ENCODE measurements at regions not wholly inside any gene's neighbourhood (a gene's known extent, or its start where the extent isn't known, plus 50 kb on each side); places are given as distances from the start of the nearest gene placed in this dataset.

DNA sequence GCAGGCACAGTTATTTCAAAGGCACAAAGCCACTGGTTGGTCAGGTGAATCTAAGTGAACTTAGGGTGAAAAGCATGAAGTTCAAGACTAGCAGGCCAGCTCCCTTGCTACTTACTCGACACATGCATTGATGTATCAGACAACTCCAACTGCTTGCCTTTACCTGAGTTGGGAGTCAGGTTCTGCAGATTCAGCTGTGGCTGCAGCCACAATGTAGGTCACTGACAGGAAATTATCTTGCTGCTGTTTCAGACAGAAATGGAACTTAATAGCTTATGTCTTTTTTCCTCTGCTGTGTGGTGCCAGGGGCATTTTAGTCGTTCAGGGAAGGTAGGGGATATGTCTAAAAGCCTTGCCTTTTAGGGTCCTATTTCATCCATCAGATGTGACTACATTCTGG, 125.6 kb upstream of the RPH3A start:
- H3K4me2 ChIP-seq (ENCODE audit: low read length): no peak overlapping the region
- H3K27me3 ChIP-seq (ENCODE audit: insufficient read depth, low read length): peaks cover 56% of the 10 kb centered on the region
- H3K27ac ChIP-seq (ENCODE audit: low read depth, low read length): no peak overlapping the region
- no peaks in the 10 kb centered on the region for H3K9me3 ChIP-seq (ENCODE audit: control insufficient read depth in 1 of 2, insufficient read depth in 1 of 2, low read depth in 1 of 2, low read length in 2 of 2)
- no peak overlapping the region for H2AFZ ChIP-seq (ENCODE audit: low read depth, low read length, poor library complexity, severe bottlenecking)
- intact Hi-C loops (cut with micrococcal nuclease): no loop called here
- no peak for ATAC-seq
- no peaks in the 10 kb centered on the region for H3K36me3 ChIP-seq (ENCODE audit: control insufficient read depth in 1 of 2, insufficient read depth in 2 of 2, low read length in 2 of 2)
- no TSS peak for BruUV-seq (replicated peaks)
- no peak overlapping the region for H3K4me3 ChIP-seq (replicated peaks in 1 of 2; ENCODE audit: low read depth in 1 of 2, low read length in 2 of 2)
- H3K9ac ChIP-seq (ENCODE audit: low read length): no peak overlapping the region
- H3K4me1 ChIP-seq (ENCODE audit: control insufficient read depth in 1 of 2, insufficient read depth in 2 of 2, low read length in 2 of 2): no peaks in the 10 kb centered on the region
- no peak for DNase-seq (ENCODE audit: low read depth, low spot score)
- no peaks in the 10 kb centered on the region for H3K79me2 ChIP-seq (ENCODE audit: insufficient read depth, low read length)
- CTCF ChIA-PET: no interaction called here
- H3K9me2 ChIP-seq (ENCODE audit: insufficient read depth): no peaks in the 10 kb centered on the region
- no peaks in the 10 kb centered on the region for H4K20me1 ChIP-seq (ENCODE audit: insufficient read depth)
- no peak for TF ChIP-seq FOSL1 (IDR thresholded peaks at IDR 0.05; ENCODE audit: low read depth)
- no peak for TF ChIP-seq RAD21 (IDR thresholded peaks at IDR 0.05; ENCODE audit: low read depth)
- no peak for TF ChIP-seq SIN3A (IDR thresholded peaks at IDR 0.05; ENCODE audit: low read depth)
- no peak for TF ChIP-seq JUND (IDR thresholded peaks at IDR 0.05)
- TF ChIP-seq YY1 (IDR thresholded peaks at IDR 0.05; ENCODE audit: extremely low read depth, insufficient replicate concordance, low read depth, low read length): no peak
- RAD21 ChIA-PET (ENCODE audit: low non-redundant PET in 1 of 2, low total read pairs in 2 of 2, uncharacterized antibody in 2 of 2, unreplicated experiment in 2 of 2): no interaction called here
- POLR2A ChIA-PET: no interaction called here

DNA sequence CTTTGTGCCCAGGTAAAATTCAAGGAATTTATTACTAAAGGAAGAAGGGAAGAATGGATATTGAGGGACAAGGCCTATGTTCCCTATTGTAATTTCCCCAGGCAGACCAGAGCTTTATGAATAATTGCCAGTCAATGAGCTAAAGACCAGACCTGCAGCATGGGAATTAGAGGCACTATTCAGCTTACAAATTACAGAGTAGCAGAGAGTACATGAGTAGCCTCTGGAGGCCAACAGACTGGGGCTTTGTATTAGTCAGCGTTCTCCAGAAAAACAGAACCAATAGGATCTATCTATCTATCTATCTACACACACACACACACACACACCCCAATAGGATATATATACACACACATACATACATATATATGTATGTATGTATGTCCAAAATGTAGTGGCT, 120.0 kb upstream of the RPH3A start:
- RAD21 ChIA-PET (ENCODE audit: low non-redundant PET in 1 of 2, low total read pairs in 2 of 2, uncharacterized antibody in 2 of 2, unreplicated experiment in 2 of 2): no interaction called here
- POLR2A ChIA-PET: no interaction called here
- no peak overlapping the region for H2AFZ ChIP-seq (ENCODE audit: low read depth, low read length, poor library complexity, severe bottlenecking)
- H3K27ac ChIP-seq (ENCODE audit: low read depth, low read length): no peak overlapping the region
- CTCF ChIA-PET: no interaction called here
- H3K36me3 ChIP-seq (ENCODE audit: control insufficient read depth in 1 of 2, insufficient read depth in 2 of 2, low read length in 2 of 2): no peaks in the 10 kb centered on the region
- H3K9me2 ChIP-seq (ENCODE audit: insufficient read depth): no peaks in the 10 kb centered on the region
- no peaks in the 10 kb centered on the region for H4K20me1 ChIP-seq (ENCODE audit: insufficient read depth)
- DNase-seq (ENCODE audit: low read depth, low spot score) (no peak), ATAC-seq (no peak)
- TF ChIP-seq SRF (IDR thresholded peaks at IDR 0.05; ENCODE audit: low read depth) (no peak), RAD21 (IDR thresholded peaks at IDR 0.05; ENCODE audit: low read depth) (no peak), SP1 (IDR thresholded peaks at IDR 0.05; ENCODE audit: low read depth) (no peak), JUND (IDR thresholded peaks at IDR 0.05) (no peak), FOSL1 (IDR thresholded peaks at IDR 0.05; ENCODE audit: low read depth) (no peak), TCF7L2 (IDR thresholded peaks at IDR 0.05; ENCODE audit: borderline replicate concordance, extremely low read depth, insufficient read depth, insufficient read length) (no peak), ELF1 (IDR thresholded peaks at IDR 0.05; ENCODE audit: borderline replicate concordance, low read depth) (no peak), EZH2 (IDR thresholded peaks at IDR 0.05) (no peak), ZFX (IDR thresholded peaks at IDR 0.05) (no peak), EZH2phosphoT487 (IDR thresholded peaks at IDR 0.05; ENCODE audit: borderline replicate concordance) (no peak), ZNF274 (IDR thresholded peaks at IDR 0.05; ENCODE audit: low read depth, low read length) (no peak), SIN3A (IDR thresholded peaks at IDR 0.05; ENCODE audit: low read depth) (no peak), POLR2AphosphoS5 (IDR thresholded peaks at IDR 0.05; ENCODE audit: low read depth, low read length) (no peak)
- no peak overlapping the region for H3K9ac ChIP-seq (ENCODE audit: low read length)
- peaks cover 77% of the 10 kb centered on the region for H3K27me3 ChIP-seq (ENCODE audit: insufficient read depth, low read length)
- H3K79me2 ChIP-seq (ENCODE audit: insufficient read depth, low read length): no peaks in the 10 kb centered on the region
- no peaks in the 10 kb centered on the region for H3K4me1 ChIP-seq (ENCODE audit: control insufficient read depth in 1 of 2, insufficient read depth in 2 of 2, low read length in 2 of 2)
- H3K4me2 ChIP-seq (ENCODE audit: low read length): no peak overlapping the region
- H3K9me3 ChIP-seq (ENCODE audit: control insufficient read depth in 1 of 2, insufficient read depth in 1 of 2, low read depth in 1 of 2, low read length in 2 of 2): no peaks in the 10 kb centered on the region
- BruUV-seq (replicated peaks): no TSS peak
- no peak overlapping the region for H3K4me3 ChIP-seq (replicated peaks in 1 of 2; ENCODE audit: low read depth in 1 of 2, low read length in 2 of 2)
- intact Hi-C loops (cut with micrococcal nuclease): no loop called here
